ENCODE measurements at regions not wholly inside any gene's neighbourhood (a gene's known extent, or its start where the extent isn't known, plus 50 kb on each side); places are given as distances from the start of the nearest gene placed in this dataset.

GRCh38 chr14:89014569-89014850 is 190.1 kb downstream of the TTC8 start:
- DNase-seq (ENCODE audit: low spot score), result no peak
- FAIRE-seq, result no peak

GRCh38 chr14:89015016-89015415 is 190.6 kb downstream of the TTC8 start:
- FAIRE-seq (no peak), DNase-seq (ENCODE audit: low spot score) (no peak)

- FAIRE-seq (no peak), DNase-seq (ENCODE audit: low spot score) (no peak)
Observed at GRCh38 chr14:89017417-89017816, 193.0 kb downstream of the TTC8 start.

- FAIRE-seq, result peak; percentile 69
- no peak for DNase-seq (ENCODE audit: low spot score)
Observed at GRCh38 chr14:89022274-89022673, 197.8 kb downstream of the TTC8 start.

GRCh38 chr14:89024691-89025090 is 200.2 kb downstream of the TTC8 start:
- FAIRE-seq, result peak; percentile 17

GRCh38 chr14:89025561-89026236 is 201.2 kb downstream of the TTC8 start:
- no peak for DNase-seq (ENCODE audit: low spot score)
- no peak for FAIRE-seq

More at GRCh38 chr14:89024691-89025090, 200.2 kb downstream of the TTC8 start:
- DNase-seq (ENCODE audit: low spot score), result no peak

GRCh38 chr14:89027097-89027740 is 202.8 kb downstream of the TTC8 start:
- FAIRE-seq (peak; percentile 96), DNase-seq (ENCODE audit: low spot score) (peak; percentile 90)

GRCh38 chr14:89028462-89029134 is 204.1 kb downstream of the TTC8 start:
- FAIRE-seq (no peak), DNase-seq (ENCODE audit: low spot score) (no peak)

- DNase-seq (ENCODE audit: low spot score), result no peak
- FAIRE-seq, result no peak
Observed at GRCh38 chr14:89029961-89030694, 205.7 kb downstream of the TTC8 start.

GRCh38 chr14:89030921-89031320 is 206.5 kb downstream of the TTC8 start:
- FAIRE-seq (no peak), DNase-seq (ENCODE audit: low spot score) (no peak)

- no peak for FAIRE-seq
- no peak for DNase-seq (ENCODE audit: low spot score)
Observed at GRCh38 chr14:89032086-89032649, 207.7 kb downstream of the TTC8 start.

- no peak for FAIRE-seq
- no peak for DNase-seq (ENCODE audit: low spot score)
Observed at GRCh38 chr14:89033756-89034155, 209.3 kb downstream of the TTC8 start.

GRCh38 chr14:89036371-89036770 is 211.9 kb downstream of the TTC8 start:
- DNase-seq (ENCODE audit: low spot score), result no peak
- FAIRE-seq, result no peak

GRCh38 chr14:89037065-89037464 is 212.6 kb downstream of the TTC8 start:
- no peak for DNase-seq (ENCODE audit: low spot score)

GRCh38 chr14:89040080-89040459 is 215.6 kb downstream of the TTC8 start:
- no peak for FAIRE-seq
- DNase-seq (ENCODE audit: low spot score), result no peak

More at GRCh38 chr14:89037065-89037464, 212.6 kb downstream of the TTC8 start:
- FAIRE-seq, result peak; percentile 23

- FAIRE-seq, result peak; percentile 85
- DNase-seq (ENCODE audit: low spot score), result peak; percentile 91
Observed at GRCh38 chr14:89040460-89041256, 216.2 kb downstream of the TTC8 start.

GRCh38 chr14:89041257-89041582 is 216.8 kb downstream of the TTC8 start:
- FAIRE-seq (no peak), DNase-seq (ENCODE audit: low spot score) (peak; percentile 56)

- DNase-seq (ENCODE audit: low spot score) (no peak), FAIRE-seq (no peak)
Observed at GRCh38 chr14:89042021-89042420, 217.6 kb downstream of the TTC8 start.

- DNase-seq (ENCODE audit: low spot score) (no peak), FAIRE-seq (no peak)
Observed at GRCh38 chr14:89053303-89053702, 228.9 kb downstream of the TTC8 start.

- FAIRE-seq, result no peak
- DNase-seq (ENCODE audit: low spot score), result no peak
Observed at GRCh38 chr14:89056394-89056793, 231.9 kb downstream of the TTC8 start.

- no peak for FAIRE-seq
Observed at GRCh38 chr14:89058697-89059096, 234.2 kb downstream of the TTC8 start.

More at GRCh38 chr14:89058697-89059096, 234.2 kb downstream of the TTC8 start:
- no peak for DNase-seq (ENCODE audit: low spot score)
